HepG2 (cell line): ENCODE measurements at regions not wholly inside any gene's neighbourhood (a gene's known extent, or its start where the extent isn't known, plus 50 kb on each side); places are given as distances from the start of the nearest gene placed in this dataset.

Experiments used
- ATAC-seq: fragments of 200-7000 bp; cut with Tn5 transposase; 3 replicates; pipeline ENCODE4 v1.9.1; 2020; ENCODE audit warnings: mild to moderate bottlenecking, moderate library complexity
- BruUV-seq: library from RNA; stranded (reverse); fragments of 400-500 nt; replicated peaks from 2 replicates; lab custom pipeline; 2021; lab: Mats Ljungman, UMichigan
- CTCF ChIA-PET: fragments of 300-600 bp; formaldehyde crosslinking; extraction: SDS; loops from one replicate; lab custom pipeline; 2021; ENCODE audit warnings: low total read pairs, inconsistent platforms, low intra/inter-chr PET ratio; lab: Yijun Ruan, JAX
- POLR2A ChIA-PET: fragments of 350-600 bp; sonication (Branson Sonifier 250); formaldehyde crosslinking; loops from one replicate; lab custom pipeline; 2020; ENCODE audit warnings: antibody characterized with exemption, inconsistent platforms; lab: Yijun Ruan, JAX
- DNase-seq: peaks from one replicate; pipeline ENCODE4 v3.0.0-alpha.2; 2015; ENCODE audit warnings: low spot score
- FAIRE-seq: peaks from 3 replicates; lab custom pipeline; 2011; peaks lifted over from hg19 to GRCh38; lab: Jason Lieb, UNC
- H2AFZ ChIP-seq: one replicate; pipeline ENCODE4 v1.6.1; 2011; ENCODE audit warnings: low read length, inconsistent platforms
- H3K27ac ChIP-seq: fragments of 300-600 bp; 3 replicates; pipeline ENCODE4 v1.8.0; 2011; ENCODE audit warnings: mixed run types, mild to moderate bottlenecking, mixed read lengths, low read length, inconsistent platforms; ENCODE audit not compliant: insufficient read depth; ENCODE audit errors: extremely low read length
- H3K27me3 ChIP-seq, 2 experiments: fragments of 200-600 bp in 1 of 2; 2 replicates in 1 of 2; 3 replicates in 1 of 2; pipeline versions ENCODE4 v1.6.0 to v1.8.0; 2011; ENCODE audit warnings: low read length in 2 of 2, mild to moderate bottlenecking in 2 of 2, moderate library complexity in 2 of 2, inconsistent platforms in 1 of 2; ENCODE audit not compliant: insufficient read depth in 2 of 2, control insufficient read depth in 1 of 2
- H3K36me3 ChIP-seq, 2 experiments: fragments of 200-600 bp in 1 of 2; replicated peaks in 1 of 2; 2 replicates in 1 of 2; 3 replicates in 1 of 2; pipeline versions ENCODE4 v1.5.1 to v1.8.0; 2011; ENCODE audit warnings: low read length in 2 of 2, inconsistent platforms in 1 of 2; ENCODE audit not compliant: insufficient read depth in 2 of 2, control insufficient read depth in 1 of 2
- H3K4me1 ChIP-seq: 2 replicates; pipeline ENCODE4 v1.5.1; 2012; ENCODE audit warnings: low read length, inconsistent platforms; ENCODE audit not compliant: insufficient read depth
- H3K4me2 ChIP-seq: 2 replicates; pipeline ENCODE4 v1.6.0; 2011; ENCODE audit warnings: low read depth, low read length, inconsistent platforms
- H3K4me3 ChIP-seq, 3 experiments: fragments of 200-600 bp in 1 of 3; sonication (generic), shearing (Covaris generic) in 1 of 3; replicated peaks in 1 of 3; 2 replicates each; pipeline ENCODE4 v1.5.1; 2011 to 2016; ENCODE audit warnings: low read length in 3 of 3, inconsistent platforms in 2 of 3, low read depth in 2 of 3, mild to moderate bottlenecking in 2 of 3, control low read depth in 1 of 3, mixed read lengths in 1 of 3; ENCODE audit not compliant: insufficient read depth in 1 of 3
- H3K79me2 ChIP-seq: one replicate; pipeline ENCODE4 v1.6.1; 2011; ENCODE audit warnings: low read length, inconsistent platforms; ENCODE audit not compliant: insufficient read depth
- H3K9ac ChIP-seq: 2 replicates; pipeline ENCODE4 v1.6.0; 2011; ENCODE audit warnings: mild to moderate bottlenecking, low read depth, low read length, inconsistent platforms; ENCODE audit not compliant: insufficient read depth
- H3K9me3 ChIP-seq: 2 replicates; pipeline ENCODE4 v1.5.1; 2012; ENCODE audit warnings: mild to moderate bottlenecking, low read length
- H4K20me1 ChIP-seq: 2 replicates; pipeline ENCODE4 v1.6.0; 2011; ENCODE audit warnings: inconsistent platforms, mild to moderate bottlenecking, low read length, moderate library complexity; ENCODE audit not compliant: insufficient read depth
- CREB3 ChIP-seq: sonication (generic); formaldehyde crosslinking; IDR thresholded peaks from 2 replicates; pipeline ENCODE4 v1.5.0; 2020; ENCODE audit warnings: missing genetic modification reagents
- FLYWCH1 ChIP-seq: sonication (generic); formaldehyde crosslinking; IDR thresholded peaks from 2 replicates; pipeline ENCODE4 v1.8.1; 2023; ENCODE audit warnings: mild to moderate bottlenecking, missing genetic modification reagents
- GMEB1 ChIP-seq: sonication (generic); formaldehyde crosslinking; IDR thresholded peaks from 2 replicates; pipeline ENCODE4 v1.5.1; 2020; ENCODE audit warnings: missing genetic modification reagents, mild to moderate bottlenecking, borderline replicate concordance
- HINFP ChIP-seq: sonication (generic); formaldehyde crosslinking; IDR thresholded peaks from 2 replicates; pipeline ENCODE4 v1.4.0; 2020; ENCODE audit warnings: low read depth, mild to moderate bottlenecking, missing genetic modification reagents
- ZNF12 ChIP-seq: sonication (generic); formaldehyde crosslinking; IDR thresholded peaks from 2 replicates; pipeline ENCODE4 v1.5.0; 2020; ENCODE audit warnings: missing genetic modification reagents
- ZNF317 ChIP-seq: sonication (generic); formaldehyde crosslinking; IDR thresholded peaks from 2 replicates; pipeline ENCODE4 v1.5.0; 2020; ENCODE audit warnings: mild to moderate bottlenecking, missing genetic modification reagents
- ZNF574 ChIP-seq: sonication (generic); formaldehyde crosslinking; IDR thresholded peaks from 2 replicates; pipeline ENCODE4 v1.4.0; 2020; ENCODE audit warnings: missing genetic modification reagents
- ZNF740 ChIP-seq: sonication (generic); formaldehyde crosslinking; IDR thresholded peaks from 2 replicates; pipeline ENCODE4 v1.4.0; 2020; ENCODE audit warnings: missing genetic modification reagents
- ZNF777 ChIP-seq: sonication (generic); formaldehyde crosslinking; IDR thresholded peaks from 2 replicates; pipeline ENCODE4 v1.4.0; 2020; ENCODE audit warnings: missing genetic modification reagents
- ZUFSP ChIP-seq: sonication (generic); formaldehyde crosslinking; IDR thresholded peaks from 2 replicates; pipeline ENCODE4 v1.9.0; 2021; ENCODE audit warnings: missing genetic modification reagents, mild to moderate bottlenecking, borderline replicate concordance
- WGBS: methylation state at CpG from one replicate; pipeline ENCODE4 v1.1.6; 2017; ENCODE audit warnings: low lambda C conversion rate; 5-methylcytosine and 5-hydroxymethylcytosine counted together
- in situ Hi-C: cut with HindIII; loops from 2 replicates; pipeline ENCODE4 v1.10.0; 2017; ENCODE audit warnings: low pct_unique_long_range_greater_than_20kb; ENCODE audit not compliant: extremely low pct_ligation_motif_present
- intact Hi-C: fragments of 100-400 bp; cut with micrococcal nuclease; formaldehyde crosslinking; loops from one replicate; pipeline ENCODE4 v1.10.0; 2022; ENCODE audit not compliant: unreplicated experiment

GRCh38 chr12:60594035-60594711, 998.3 kb downstream of the SLC16A7 start:
- WGBS = 31% methylated on average over 8 of the region's 13 CpGs

More at GRCh38 chr12:60594035-60594711, 998.3 kb downstream of the SLC16A7 start:
- ATAC-seq = no peak
- H3K4me2 ChIP-seq = no peak overlapping the region
- no peak for TF ChIP-seq FLYWCH1
- no peak for TF ChIP-seq ZNF777 (CRISPR knock-in tag)
- no peak for TF ChIP-seq HINFP (CRISPR knock-in tag)
- TF ChIP-seq ZNF12 (CRISPR knock-in tag) = no peak
- TF ChIP-seq ZNF574 (CRISPR knock-in tag) = no peak
- no peak for TF ChIP-seq CREB3
- no peak for TF ChIP-seq ZUFSP
- no peak for TF ChIP-seq ZNF740 (CRISPR knock-in tag)
- TF ChIP-seq GMEB1 (CRISPR knock-in tag) = no peak
- no peak for TF ChIP-seq ZNF317 (CRISPR knock-in tag)
- TF ChIP-seq, all 625 proteins: peak for 0
- Histone ChIP-seq H3K4me3 (no peak overlapping the region), H2AFZ (no peak overlapping the region), H3K27me3 (no peaks in the 10 kb centered on the region), H3K79me2 (no peaks in the 10 kb centered on the region), H3K4me1 (no peaks in the 10 kb centered on the region), H3K36me3 (no peaks in the 10 kb centered on the region), H3K9ac (no peak overlapping the region), H3K9me3 (peaks cover 74% of the 10 kb centered on the region), H4K20me1 (no peaks in the 10 kb centered on the region), H3K27ac (no peak overlapping the region)
- POLR2A ChIA-PET = no interaction called here
- no TSS peak for BruUV-seq
- intact Hi-C loops (no loop called here), in situ Hi-C loops (no loop called here)
- CTCF ChIA-PET = no interaction called here
- FAIRE-seq (no peak), DNase-seq (no peak)
